ENCODE measurements at regions not wholly inside any gene's neighbourhood (a gene's known extent, or its start where the extent isn't known, plus 50 kb on each side); places are given as distances from the start of the nearest gene placed in this dataset.

DNA sequence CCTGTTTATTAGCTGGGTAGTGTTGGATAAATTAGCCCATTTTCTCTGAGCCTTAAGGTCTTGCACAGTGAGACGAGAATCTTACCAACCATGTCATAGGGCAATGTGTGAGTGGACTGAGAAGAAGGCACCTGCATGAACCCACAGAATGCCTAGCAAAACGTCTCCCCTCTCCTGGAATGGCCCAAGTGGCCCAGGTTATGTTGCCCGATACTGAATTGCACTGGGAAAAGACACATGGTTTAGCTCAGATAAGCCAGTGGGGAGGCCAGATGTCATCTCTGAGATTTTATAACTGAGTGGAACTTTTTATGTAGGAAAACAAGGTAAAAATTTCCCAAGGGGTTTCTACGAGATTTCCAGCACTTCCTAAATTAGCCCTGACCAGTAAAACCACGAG lies 104.7 kb upstream of the IKZF1 start:
- TF ChIP-seq, protein P1, sequence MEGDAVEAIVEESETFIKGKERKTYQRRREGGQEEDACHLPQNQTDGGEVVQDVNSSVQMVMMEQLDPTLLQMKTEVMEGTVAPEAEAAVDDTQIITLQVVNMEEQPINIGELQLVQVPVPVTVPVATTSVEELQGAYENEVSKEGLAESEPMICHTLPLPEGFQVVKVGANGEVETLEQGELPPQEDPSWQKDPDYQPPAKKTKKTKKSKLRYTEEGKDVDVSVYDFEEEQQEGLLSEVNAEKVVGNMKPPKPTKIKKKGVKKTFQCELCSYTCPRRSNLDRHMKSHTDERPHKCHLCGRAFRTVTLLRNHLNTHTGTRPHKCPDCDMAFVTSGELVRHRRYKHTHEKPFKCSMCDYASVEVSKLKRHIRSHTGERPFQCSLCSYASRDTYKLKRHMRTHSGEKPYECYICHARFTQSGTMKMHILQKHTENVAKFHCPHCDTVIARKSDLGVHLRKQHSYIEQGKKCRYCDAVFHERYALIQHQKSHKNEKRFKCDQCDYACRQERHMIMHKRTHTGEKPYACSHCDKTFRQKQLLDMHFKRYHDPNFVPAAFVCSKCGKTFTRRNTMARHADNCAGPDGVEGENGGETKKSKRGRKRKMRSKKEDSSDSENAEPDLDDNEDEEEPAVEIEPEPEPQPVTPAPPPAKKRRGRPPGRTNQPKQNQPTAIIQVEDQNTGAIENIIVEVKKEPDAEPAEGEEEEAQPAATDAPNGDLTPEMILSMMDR (IDR thresholded peaks at IDR 0.05; ENCODE audit: low read length): no peak
- TF ChIP-seq EZH2 (IDR thresholded peaks at IDR 0.05; ENCODE audit: borderline replicate concordance, low read length): no peak
